ENCODE measurements at regions not wholly inside any gene's neighbourhood (a gene's known extent, or its start where the extent isn't known, plus 50 kb on each side); places are given as distances from the start of the nearest gene placed in this dataset.

- H3K36me3 ChIP-seq (replicated peaks; ENCODE audit: low read depth, low read length) = no peaks in the 10 kb centered on the region
- no peaks in the 10 kb centered on the region for H3K79me2 ChIP-seq (ENCODE audit: low read length)
- no peaks in the 10 kb centered on the region for H3K27me3 ChIP-seq (ENCODE audit: low read depth, low read length)
- H3K27ac ChIP-seq (ENCODE audit: low read length) = no peak overlapping the region
- TF ChIP-seq EZH2phosphoT487 (IDR thresholded peaks at IDR 0.05; ENCODE audit: low read depth) (no peak), CTCF (IDR thresholded peaks at IDR 0.05; ENCODE audit: low read depth, low read length) (no peak)
- no peak overlapping the region for H3K4me3 ChIP-seq (ENCODE audit: low read length)
- H3K4me1 ChIP-seq (ENCODE audit: low read length) = peaks cover 5% of the 10 kb centered on the region; the same call in 1 of the 2 replicates
- no peak overlapping the region for H3K9ac ChIP-seq (ENCODE audit: low read length)
- H3K9me3 ChIP-seq (ENCODE audit: insufficient read depth, low read length) = no peaks in the 10 kb centered on the region
- no peaks in the 10 kb centered on the region for H4K20me1 ChIP-seq (ENCODE audit: insufficient read depth, low read length)
- H3K4me2 ChIP-seq (ENCODE audit: low read length) = no peak overlapping the region
- no peak overlapping the region for H2AFZ ChIP-seq (ENCODE audit: low read depth, low read length)
Observed at GRCh38 chr2:12795851-12796250, 79.1 kb downstream of the TRIB2 start.

- no peak overlapping the region for H3K4me3 ChIP-seq (ENCODE audit: low read length)
- no peaks in the 10 kb centered on the region for H3K36me3 ChIP-seq (replicated peaks; ENCODE audit: low read depth, low read length)
- H3K4me2 ChIP-seq (ENCODE audit: low read length) = no peak overlapping the region
- H3K27me3 ChIP-seq (ENCODE audit: low read depth, low read length) = no peaks in the 10 kb centered on the region
- no peaks in the 10 kb centered on the region for H3K9me3 ChIP-seq (ENCODE audit: insufficient read depth, low read length)
- no peaks in the 10 kb centered on the region for H4K20me1 ChIP-seq (ENCODE audit: insufficient read depth, low read length)
- TF ChIP-seq CTCF (IDR thresholded peaks at IDR 0.05; ENCODE audit: low read depth, low read length) (no peak), EZH2phosphoT487 (IDR thresholded peaks at IDR 0.05; ENCODE audit: low read depth) (no peak)
- no peaks in the 10 kb centered on the region for H3K79me2 ChIP-seq (ENCODE audit: low read length)
- no peak overlapping the region for H2AFZ ChIP-seq (ENCODE audit: low read depth, low read length)
- peaks cover 5% of the 10 kb centered on the region; the same call in 1 of the 2 replicates for H3K4me1 ChIP-seq (ENCODE audit: low read length)
- H3K9ac ChIP-seq (ENCODE audit: low read length) = no peak overlapping the region
- no peak overlapping the region for H3K27ac ChIP-seq (ENCODE audit: low read length)
Observed at GRCh38 chr2:12796657-12797056, 79.9 kb downstream of the TRIB2 start.

GRCh38 chr2:12797815-12798214 is 81.1 kb downstream of the TRIB2 start:
- H3K4me1 ChIP-seq (ENCODE audit: low read length) = peaks cover 5% of the 10 kb centered on the region; the same call in 1 of the 2 replicates
- TF ChIP-seq CTCF (IDR thresholded peaks at IDR 0.05; ENCODE audit: low read depth, low read length) = no peak
- TF ChIP-seq EZH2phosphoT487 (IDR thresholded peaks at IDR 0.05; ENCODE audit: low read depth) = no peak
- no peak overlapping the region for H3K4me3 ChIP-seq (ENCODE audit: low read length)
- no peak overlapping the region for H3K27ac ChIP-seq (ENCODE audit: low read length)
- H3K27me3 ChIP-seq (ENCODE audit: low read depth, low read length) = no peaks in the 10 kb centered on the region
- no peaks in the 10 kb centered on the region for H3K79me2 ChIP-seq (ENCODE audit: low read length)
- H3K9me3 ChIP-seq (ENCODE audit: insufficient read depth, low read length) = no peaks in the 10 kb centered on the region
- no peaks in the 10 kb centered on the region for H4K20me1 ChIP-seq (ENCODE audit: insufficient read depth, low read length)
- H2AFZ ChIP-seq (ENCODE audit: low read depth, low read length) = no peak overlapping the region
- H3K4me2 ChIP-seq (ENCODE audit: low read length) = no peak overlapping the region
- H3K36me3 ChIP-seq (replicated peaks; ENCODE audit: low read depth, low read length) = no peaks in the 10 kb centered on the region
- H3K9ac ChIP-seq (ENCODE audit: low read length) = no peak overlapping the region

GRCh38 chr2:12803607-12804006 is 86.9 kb downstream of the TRIB2 start:
- Histone ChIP-seq H3K9ac (ENCODE audit: low read length) (no peak overlapping the region), H3K27me3 (ENCODE audit: low read depth, low read length) (no peaks in the 10 kb centered on the region), H2AFZ (ENCODE audit: low read depth, low read length) (no peak overlapping the region), H3K36me3 (replicated peaks; ENCODE audit: low read depth, low read length) (no peaks in the 10 kb centered on the region), H3K9me3 (ENCODE audit: insufficient read depth, low read length) (no peaks in the 10 kb centered on the region), H4K20me1 (ENCODE audit: insufficient read depth, low read length) (no peaks in the 10 kb centered on the region), H3K79me2 (ENCODE audit: low read length) (no peaks in the 10 kb centered on the region), H3K4me2 (ENCODE audit: low read length) (no peak overlapping the region), H3K27ac (ENCODE audit: low read length) (no peak overlapping the region), H3K4me1 (ENCODE audit: low read length) (no peaks in the 10 kb centered on the region), H3K4me3 (ENCODE audit: low read length) (no peak overlapping the region)
- TF ChIP-seq CTCF (IDR thresholded peaks at IDR 0.05; ENCODE audit: low read depth, low read length) (no peak), EZH2phosphoT487 (IDR thresholded peaks at IDR 0.05; ENCODE audit: low read depth) (no peak)

Data from OCI-LY3 (cell line).